ENCODE measurements at regions not wholly inside any gene's neighbourhood (a gene's known extent, or its start where the extent isn't known, plus 50 kb on each side); places are given as distances from the start of the nearest gene placed in this dataset.

GRCh38 chr17:36661047-36661666, 59.8 kb downstream of the MRM1 start:
- no peak for DNase-seq

GRCh38 chr17:36661688-36662087, 60.3 kb downstream of the MRM1 start:
- no peak for DNase-seq

- DNase-seq, result no peak
These were observed 64.0 kb downstream of the MRM1 start for GRCh38 chr17:36665417-36665816.

- no peak for DNase-seq
These were observed 66.5 kb downstream of the MRM1 start for GRCh38 chr17:36667922-36668321.

- no peak for DNase-seq
These were observed 67.4 kb downstream of the MRM1 start for GRCh38 chr17:36668824-36669223.

- no peak for DNase-seq
These were observed 69.8 kb downstream of the MRM1 start for GRCh38 chr17:36671144-36671543.

GRCh38 chr17:36672403-36672918, 71.1 kb downstream of the MRM1 start:
- no peak for DNase-seq

GRCh38 chr17:36673068-36673467, 71.7 kb downstream of the MRM1 start:
- DNase-seq, result no peak

- DNase-seq, result no peak
These were observed 72.4 kb downstream of the MRM1 start for GRCh38 chr17:36673637-36674277.

- peak; percentile 35 to 67 for DNase-seq
These were observed 72.9 kb downstream of the MRM1 start for GRCh38 chr17:36674278-36674650.

GRCh38 chr17:36675250-36675649, 73.9 kb downstream of the MRM1 start:
- no peak for DNase-seq

GRCh38 chr17:36675786-36676185, 74.4 kb downstream of the MRM1 start:
- DNase-seq, result peak in 1 of 2 experiments; percentile 16

GRCh38 chr17:36679815-36680467, 78.6 kb downstream of the MRM1 start:
- DNase-seq, result no peak

GRCh38 chr17:36680701-36681202, 79.4 kb downstream of the MRM1 start:
- DNase-seq, result no peak

- DNase-seq, result peak; percentile 16 to 44
These were observed 81.4 kb downstream of the MRM1 start for GRCh38 chr17:36682773-36683172.

- DNase-seq, result no peak
These were observed 82.0 kb downstream of the MRM1 start for GRCh38 chr17:36683387-36683786.

- no peak for DNase-seq
These were observed 82.8 kb downstream of the MRM1 start for GRCh38 chr17:36684134-36684533.

- DNase-seq, result no peak
These were observed 84.8 kb downstream of the MRM1 start for GRCh38 chr17:36686123-36686669.

- DNase-seq, result no peak
These were observed 86.4 kb downstream of the MRM1 start for GRCh38 chr17:36687736-36688135.

GRCh38 chr17:36689089-36689667, 87.8 kb downstream of the MRM1 start:
- DNase-seq, result no peak

- no peak for DNase-seq
These were observed 88.8 kb downstream of the MRM1 start for GRCh38 chr17:36690190-36690589.

GRCh38 chr17:36691606-36692005, 90.2 kb downstream of the MRM1 start:
- DNase-seq, result no peak

GRCh38 chr17:36695082-36695481, 93.7 kb downstream of the MRM1 start:
- no peak for DNase-seq
